ENCODE measurements at regions not wholly inside any gene's neighbourhood (a gene's known extent, or its start where the extent isn't known, plus 50 kb on each side); places are given as distances from the start of the nearest gene placed in this dataset.

DNA sequence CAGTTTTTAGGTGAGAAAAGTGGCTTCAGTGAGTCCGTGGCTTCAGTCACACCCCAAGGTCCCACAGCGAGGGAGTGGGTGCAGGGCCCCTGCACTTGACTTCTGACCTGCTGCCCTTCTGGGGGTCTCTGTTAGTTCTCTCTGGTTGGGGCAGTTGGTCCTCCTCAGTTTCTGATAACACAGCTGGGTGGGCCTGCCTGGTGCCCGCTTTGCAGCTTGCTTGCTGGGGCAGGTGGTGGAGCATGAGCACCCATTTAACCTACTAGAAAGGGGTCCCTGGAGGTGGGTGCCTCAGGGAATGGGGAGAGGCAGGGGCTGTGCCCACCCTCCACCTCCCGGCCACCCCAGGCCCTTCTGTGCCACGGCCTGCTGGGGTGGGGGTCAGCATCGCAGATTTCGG lies 83.2 kb downstream of the ASB1 start:
- H3K4me3 ChIP-seq (replicated peaks; ENCODE audit: insufficient read depth, low read length), result no peak overlapping the region

GRCh38 chr2:238510911-238511613 lies 84.3 kb downstream of the ASB1 start:
- H3K27ac ChIP-seq (replicated peaks), result no peak overlapping the region
- no peak overlapping the region for H3K4me3 ChIP-seq (replicated peaks; ENCODE audit: insufficient read depth, low read length)
- H3K27me3 ChIP-seq (ENCODE audit: insufficient read depth, poor library complexity, severe bottlenecking), result no peaks in the 10 kb centered on the region
- TF ChIP-seq, protein P1, sequence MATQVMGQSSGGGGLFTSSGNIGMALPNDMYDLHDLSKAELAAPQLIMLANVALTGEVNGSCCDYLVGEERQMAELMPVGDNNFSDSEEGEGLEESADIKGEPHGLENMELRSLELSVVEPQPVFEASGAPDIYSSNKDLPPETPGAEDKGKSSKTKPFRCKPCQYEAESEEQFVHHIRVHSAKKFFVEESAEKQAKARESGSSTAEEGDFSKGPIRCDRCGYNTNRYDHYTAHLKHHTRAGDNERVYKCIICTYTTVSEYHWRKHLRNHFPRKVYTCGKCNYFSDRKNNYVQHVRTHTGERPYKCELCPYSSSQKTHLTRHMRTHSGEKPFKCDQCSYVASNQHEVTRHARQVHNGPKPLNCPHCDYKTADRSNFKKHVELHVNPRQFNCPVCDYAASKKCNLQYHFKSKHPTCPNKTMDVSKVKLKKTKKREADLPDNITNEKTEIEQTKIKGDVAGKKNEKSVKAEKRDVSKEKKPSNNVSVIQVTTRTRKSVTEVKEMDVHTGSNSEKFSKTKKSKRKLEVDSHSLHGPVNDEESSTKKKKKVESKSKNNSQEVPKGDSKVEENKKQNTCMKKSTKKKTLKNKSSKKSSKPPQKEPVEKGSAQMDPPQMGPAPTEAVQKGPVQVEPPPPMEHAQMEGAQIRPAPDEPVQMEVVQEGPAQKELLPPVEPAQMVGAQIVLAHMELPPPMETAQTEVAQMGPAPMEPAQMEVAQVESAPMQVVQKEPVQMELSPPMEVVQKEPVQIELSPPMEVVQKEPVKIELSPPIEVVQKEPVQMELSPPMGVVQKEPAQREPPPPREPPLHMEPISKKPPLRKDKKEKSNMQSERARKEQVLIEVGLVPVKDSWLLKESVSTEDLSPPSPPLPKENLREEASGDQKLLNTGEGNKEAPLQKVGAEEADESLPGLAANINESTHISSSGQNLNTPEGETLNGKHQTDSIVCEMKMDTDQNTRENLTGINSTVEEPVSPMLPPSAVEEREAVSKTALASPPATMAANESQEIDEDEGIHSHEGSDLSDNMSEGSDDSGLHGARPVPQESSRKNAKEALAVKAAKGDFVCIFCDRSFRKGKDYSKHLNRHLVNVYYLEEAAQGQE (IDR thresholded peaks at IDR 0.05; ENCODE audit: insufficient replicate concordance, low read depth), result no peak
- no peak for TF ChIP-seq SPI1 (IDR thresholded peaks at IDR 0.05; ENCODE audit: borderline replicate concordance, low read depth)
- TF ChIP-seq, protein P2, sequence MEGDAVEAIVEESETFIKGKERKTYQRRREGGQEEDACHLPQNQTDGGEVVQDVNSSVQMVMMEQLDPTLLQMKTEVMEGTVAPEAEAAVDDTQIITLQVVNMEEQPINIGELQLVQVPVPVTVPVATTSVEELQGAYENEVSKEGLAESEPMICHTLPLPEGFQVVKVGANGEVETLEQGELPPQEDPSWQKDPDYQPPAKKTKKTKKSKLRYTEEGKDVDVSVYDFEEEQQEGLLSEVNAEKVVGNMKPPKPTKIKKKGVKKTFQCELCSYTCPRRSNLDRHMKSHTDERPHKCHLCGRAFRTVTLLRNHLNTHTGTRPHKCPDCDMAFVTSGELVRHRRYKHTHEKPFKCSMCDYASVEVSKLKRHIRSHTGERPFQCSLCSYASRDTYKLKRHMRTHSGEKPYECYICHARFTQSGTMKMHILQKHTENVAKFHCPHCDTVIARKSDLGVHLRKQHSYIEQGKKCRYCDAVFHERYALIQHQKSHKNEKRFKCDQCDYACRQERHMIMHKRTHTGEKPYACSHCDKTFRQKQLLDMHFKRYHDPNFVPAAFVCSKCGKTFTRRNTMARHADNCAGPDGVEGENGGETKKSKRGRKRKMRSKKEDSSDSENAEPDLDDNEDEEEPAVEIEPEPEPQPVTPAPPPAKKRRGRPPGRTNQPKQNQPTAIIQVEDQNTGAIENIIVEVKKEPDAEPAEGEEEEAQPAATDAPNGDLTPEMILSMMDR (IDR thresholded peaks at IDR 0.05; ENCODE audit: insufficient read depth, low read length), result no peak
- no peak for TF ChIP-seq GABPA (IDR thresholded peaks at IDR 0.05; ENCODE audit: low read depth)
- TF ChIP-seq POLR2AphosphoS5 (IDR thresholded peaks at IDR 0.05; ENCODE audit: low read depth), result no peak
- DNase-seq (ENCODE audit: low read depth in 1 of 2, low spot score in 1 of 2), result no peak

More for the DNA sequence above, 83.2 kb downstream of the ASB1 start:
- Histone ChIP-seq H3K27me3 (ENCODE audit: insufficient read depth, poor library complexity, severe bottlenecking) (no peaks in the 10 kb centered on the region), H3K27ac (replicated peaks) (no peak overlapping the region)
- no peak for DNase-seq (ENCODE audit: low read depth in 1 of 2, low spot score in 1 of 2)
- TF ChIP-seq, protein P1 (IDR thresholded peaks at IDR 0.05; ENCODE audit: insufficient replicate concordance, low read depth), result no peak

DNA sequence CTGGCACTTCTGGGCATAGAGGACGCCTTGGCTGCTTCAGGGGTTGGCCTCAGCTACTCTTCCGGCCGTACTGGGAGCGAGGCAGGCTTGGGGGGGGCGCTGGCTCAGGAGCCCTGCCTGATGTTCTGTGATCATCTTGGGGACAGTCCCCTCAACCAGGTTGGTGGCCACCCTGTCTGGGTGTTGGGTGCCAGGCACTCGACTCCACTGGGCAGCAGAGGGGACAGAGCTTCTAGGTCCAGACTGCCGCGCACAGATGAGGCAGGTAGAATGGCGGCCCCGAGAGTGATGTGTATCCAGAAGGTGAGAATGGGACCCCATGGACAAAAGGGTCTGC lies 84.9 kb downstream of the ASB1 start:
- no peak for TF ChIP-seq SPI1 (IDR thresholded peaks at IDR 0.05; ENCODE audit: borderline replicate concordance, low read depth)
- TF ChIP-seq, protein P1 (IDR thresholded peaks at IDR 0.05; ENCODE audit: insufficient replicate concordance, low read depth), result no peak
- no peak for TF ChIP-seq GABPA (IDR thresholded peaks at IDR 0.05; ENCODE audit: low read depth)
- TF ChIP-seq, protein P2 (IDR thresholded peaks at IDR 0.05; ENCODE audit: insufficient read depth, low read length), result no peak
- TF ChIP-seq POLR2AphosphoS5 (IDR thresholded peaks at IDR 0.05; ENCODE audit: low read depth), result no peak
- H3K27ac ChIP-seq (replicated peaks), result no peak overlapping the region
- no peaks in the 10 kb centered on the region for H3K27me3 ChIP-seq (ENCODE audit: insufficient read depth, poor library complexity, severe bottlenecking)
- H3K4me3 ChIP-seq (replicated peaks; ENCODE audit: insufficient read depth, low read length), result no peak overlapping the region
- DNase-seq (ENCODE audit: low read depth in 1 of 2, low spot score in 1 of 2), result no peak

Data from HL-60 (cell line).